Upper lobe of left lung (tissue), 6 donors: ENCODE measurements at regions not wholly inside any gene's neighbourhood (a gene's known extent, or its start where the extent isn't known, plus 50 kb on each side); places are given as distances from the start of the nearest gene placed in this dataset.
"Not testable (repeated sequence)": the region's sequence is repeated elsewhere in the genome, so short reads cannot be mapped to it uniquely, and the experiment has no call there.

ENCODE experiments used
- ATAC-seq, 2 donors: fragments of 200-7000 bp; cut with Tn5 transposase; one replicate each; pipeline ENCODE4 v1.9.1; 2022; ENCODE audit warnings: mild to moderate bottlenecking in 2 of 2, moderate library complexity in 2 of 2; ENCODE audit not compliant: low FRiP score in 2 of 2
- DNase-seq, 2 donors: peaks; one replicate each; pipeline ENCODE4 v3.0.0-alpha.2; 2019 to 2020
- H3K27ac ChIP-seq, 4 donors: fragments of 200-600 bp; sonication (generic); one replicate each; pipeline ENCODE4 v1.5.1; 2016 to 2019
- H3K27me3 ChIP-seq, 4 donors: fragments of 200-600 bp; sonication (generic); one replicate each; pipeline ENCODE4 v1.5.1; 2017 to 2019
- H3K36me3 ChIP-seq, 4 donors: fragments of 200-600 bp; sonication (generic); one replicate each; pipeline ENCODE4 v1.5.1; 2016 to 2019
- H3K4me1 ChIP-seq, 4 donors: fragments of 200-600 bp; sonication (generic); one replicate each; pipeline ENCODE4 v1.5.1; 2018 to 2019
- H3K4me3 ChIP-seq, 4 donors: fragments of 200-600 bp; sonication (generic); one replicate each; pipeline ENCODE4 v1.5.1; 2017 to 2019; ENCODE audit warnings: mild to moderate bottlenecking in 2 of 4, moderate library complexity in 1 of 4
- H3K9me3 ChIP-seq, 4 donors: fragments of 200-600 bp; sonication (generic); one replicate each; pipeline ENCODE4 v1.5.1; 2018 to 2019
- EP300 ChIP-seq, 4 donors: sonication (generic); formaldehyde crosslinking; IDR thresholded peaks; one replicate each; pipeline ENCODE4 v1.5.1; 2017; ENCODE audit warnings: antibody characterized with exemption in 4 of 4, control low read depth in 2 of 4
- POLR2A ChIP-seq, 4 donors: fragments of 450-650 bp; IDR thresholded peaks; one replicate each; pipeline ENCODE4 v1.5.1; 2016 to 2017; ENCODE audit warnings: antibody characterized with exemption in 4 of 4, mild to moderate bottlenecking in 2 of 4
- POLR2AphosphoS5 ChIP-seq, 2 donors: sonication (generic); formaldehyde crosslinking; IDR thresholded peaks; one replicate each; pipeline ENCODE4 v1.5.1; 2017; ENCODE audit warnings: antibody characterized with exemption in 2 of 2
- WGBS, 2 donors: methylation state at CpG; one replicate each; pipeline ENCODE4 v1.1.5; 2017 to 2018; 5-methylcytosine and 5-hydroxymethylcytosine counted together
- TF ChIP-seq, protein P1 (sequence below), 6 experiments: fragments of 450-650 bp in 4 of 6; fragments of 200-600 bp in 2 of 6; sonication (generic) in 2 of 6; IDR thresholded peaks; one replicate each; pipeline ENCODE4 v1.5.1; 2016 to 2019; ENCODE audit warnings: antibody characterized with exemption in 6 of 6
- donor health status: DM: no; HTN: no; CAD: no; lungs with moderate emphysema.
- donor health status: DM: no; HTN: yes; CAD: no; lungs with severe emphysema.

DNA sequence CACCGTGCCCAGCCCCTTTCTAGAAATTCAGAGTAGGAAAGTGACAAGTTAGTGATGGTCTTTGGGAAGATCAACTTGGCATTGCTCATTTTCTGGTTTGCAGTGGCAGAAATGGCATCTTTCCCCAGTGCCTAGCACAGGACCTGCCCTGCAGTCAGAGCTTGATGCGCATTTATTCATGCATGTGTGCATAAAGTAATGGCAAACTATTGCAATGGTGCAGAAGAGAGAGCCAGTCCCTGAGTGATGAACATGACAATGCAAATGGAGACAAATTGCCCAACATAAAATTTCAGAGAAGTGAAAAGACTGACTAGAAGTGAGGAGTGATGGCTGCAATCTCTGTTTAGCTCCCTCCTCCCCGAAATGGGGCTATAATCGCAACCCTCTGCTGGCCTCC is 268.2 kb downstream of the CCSER2 start:
- Histone ChIP-seq H3K27ac (no peak overlapping the region), H3K4me3 (no peak overlapping the region), H3K9me3 (no peaks in the 10 kb centered on the region), H3K36me3 (no peaks in the 10 kb centered on the region), H3K4me1 (no peaks in the 10 kb centered on the region), H3K27me3 (no peaks in the 10 kb centered on the region)
- 89 to 90% methylated on average over 4 of the region's 4 CpGs for WGBS, 2 donors
- no peak for TF ChIP-seq POLR2AphosphoS5 (IDR thresholded peaks at IDR 0.05)
- no peak for TF ChIP-seq POLR2A (IDR thresholded peaks at IDR 0.05)
- no peak for TF ChIP-seq EP300 (IDR thresholded peaks at IDR 0.05)
- TF ChIP-seq, protein P1, sequence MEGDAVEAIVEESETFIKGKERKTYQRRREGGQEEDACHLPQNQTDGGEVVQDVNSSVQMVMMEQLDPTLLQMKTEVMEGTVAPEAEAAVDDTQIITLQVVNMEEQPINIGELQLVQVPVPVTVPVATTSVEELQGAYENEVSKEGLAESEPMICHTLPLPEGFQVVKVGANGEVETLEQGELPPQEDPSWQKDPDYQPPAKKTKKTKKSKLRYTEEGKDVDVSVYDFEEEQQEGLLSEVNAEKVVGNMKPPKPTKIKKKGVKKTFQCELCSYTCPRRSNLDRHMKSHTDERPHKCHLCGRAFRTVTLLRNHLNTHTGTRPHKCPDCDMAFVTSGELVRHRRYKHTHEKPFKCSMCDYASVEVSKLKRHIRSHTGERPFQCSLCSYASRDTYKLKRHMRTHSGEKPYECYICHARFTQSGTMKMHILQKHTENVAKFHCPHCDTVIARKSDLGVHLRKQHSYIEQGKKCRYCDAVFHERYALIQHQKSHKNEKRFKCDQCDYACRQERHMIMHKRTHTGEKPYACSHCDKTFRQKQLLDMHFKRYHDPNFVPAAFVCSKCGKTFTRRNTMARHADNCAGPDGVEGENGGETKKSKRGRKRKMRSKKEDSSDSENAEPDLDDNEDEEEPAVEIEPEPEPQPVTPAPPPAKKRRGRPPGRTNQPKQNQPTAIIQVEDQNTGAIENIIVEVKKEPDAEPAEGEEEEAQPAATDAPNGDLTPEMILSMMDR (IDR thresholded peaks at IDR 0.05), result no peak
- no peak for DNase-seq
- no peak for ATAC-seq

DNA sequence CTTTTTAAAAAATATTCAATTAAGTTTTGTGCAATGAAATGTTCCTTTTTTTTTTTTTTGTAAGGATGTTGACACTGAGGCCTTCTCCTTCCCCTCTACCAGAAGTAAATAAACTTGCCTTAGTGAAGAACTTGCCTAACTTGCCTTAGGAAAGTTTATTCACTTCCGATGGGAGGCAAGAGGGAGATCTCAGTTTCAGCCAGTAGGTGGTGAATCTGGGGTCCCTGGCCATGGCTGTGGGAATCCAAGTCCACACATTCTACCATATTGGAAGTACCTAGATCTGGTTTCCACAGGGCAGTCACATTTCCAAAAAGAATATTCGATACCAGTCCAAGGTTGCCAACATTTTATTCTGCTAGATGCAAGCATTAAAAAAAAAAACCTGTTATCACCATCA is 270.9 kb downstream of the CCSER2 start:
- Histone ChIP-seq H3K4me3 (no peak overlapping the region), H3K27ac (no peak overlapping the region), H3K36me3 (no peaks in the 10 kb centered on the region), H3K27me3 (no peaks in the 10 kb centered on the region), H3K4me1 (no peaks in the 10 kb centered on the region), H3K9me3 (no peaks in the 10 kb centered on the region)
- DNase-seq (no peak), ATAC-seq (no peak)
- TF ChIP-seq, protein P1 (IDR thresholded peaks at IDR 0.05), result no peak
- TF ChIP-seq POLR2AphosphoS5 (IDR thresholded peaks at IDR 0.05) (no peak), POLR2A (IDR thresholded peaks at IDR 0.05) (no peak)
- WGBS, 2 donors, result 80 to 86% methylated on average over 2 of the region's 2 CpGs

DNA sequence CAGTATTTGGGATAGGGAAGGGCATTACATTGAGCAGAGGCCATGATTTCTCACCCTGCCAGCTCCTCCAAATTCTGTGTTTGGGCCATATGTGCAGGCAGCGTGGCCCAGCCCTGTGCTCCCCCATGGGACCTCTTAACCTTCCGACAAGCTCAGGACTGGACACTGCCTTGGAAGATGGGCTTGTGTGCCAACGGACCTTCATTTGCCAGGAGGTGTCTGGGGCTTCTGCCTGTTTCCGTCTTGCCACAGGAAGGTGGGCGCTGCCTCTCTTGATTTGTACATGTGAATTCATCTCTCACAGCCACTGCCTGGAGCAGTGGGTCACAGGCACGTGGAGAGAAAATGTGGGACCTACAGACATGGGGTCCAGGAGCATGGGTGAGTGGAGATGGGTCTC is 272.6 kb downstream of the CCSER2 start:
- TF ChIP-seq POLR2A (IDR thresholded peaks at IDR 0.05) (no peak), EP300 (IDR thresholded peaks at IDR 0.05) (no peak)
- TF ChIP-seq, protein P1 (IDR thresholded peaks at IDR 0.05), result no peak
- ATAC-seq (no peak), DNase-seq (no peak)
- H3K36me3 ChIP-seq, result no peaks in the 10 kb centered on the region
- no peak overlapping the region for H3K27ac ChIP-seq
- H3K27me3 ChIP-seq, result no peaks in the 10 kb centered on the region
- H3K4me3 ChIP-seq, result no peak overlapping the region
- no peaks in the 10 kb centered on the region for H3K9me3 ChIP-seq
- 86 to 89% methylated on average over 6 of the region's 6 CpGs for WGBS, 2 donors
- H3K4me1 ChIP-seq, result no peaks in the 10 kb centered on the region

DNA sequence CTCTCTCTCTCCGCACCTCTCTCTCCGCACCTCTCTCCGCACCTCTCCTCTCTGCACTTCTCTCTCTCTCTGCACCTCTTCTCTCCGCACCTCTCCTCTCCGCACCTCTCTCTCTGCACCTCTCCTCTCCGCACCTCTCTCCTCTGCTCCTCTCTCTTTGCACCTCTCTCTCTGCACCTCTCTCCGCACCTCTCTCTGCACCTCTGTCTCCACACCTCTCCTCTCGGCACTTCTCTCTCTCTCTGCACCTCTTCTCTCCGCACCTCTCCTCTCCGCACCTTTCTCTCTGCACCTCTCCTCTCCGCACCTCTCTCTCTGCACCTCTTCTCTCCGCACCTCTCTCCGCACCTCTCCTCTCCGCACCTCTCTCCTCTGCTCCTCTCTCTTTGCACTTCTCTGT is 274.2 kb downstream of the CCSER2 start:
- not testable (repeated sequence) for H3K27me3 ChIP-seq, DNase-seq, H3K9me3 ChIP-seq, H3K36me3 ChIP-seq, H3K4me3 ChIP-seq, H3K27ac ChIP-seq, ATAC-seq, H3K4me1 ChIP-seq
- 68 to 79% methylated on average over 14 of the region's 14 CpGs for WGBS, 2 donors

DNA sequence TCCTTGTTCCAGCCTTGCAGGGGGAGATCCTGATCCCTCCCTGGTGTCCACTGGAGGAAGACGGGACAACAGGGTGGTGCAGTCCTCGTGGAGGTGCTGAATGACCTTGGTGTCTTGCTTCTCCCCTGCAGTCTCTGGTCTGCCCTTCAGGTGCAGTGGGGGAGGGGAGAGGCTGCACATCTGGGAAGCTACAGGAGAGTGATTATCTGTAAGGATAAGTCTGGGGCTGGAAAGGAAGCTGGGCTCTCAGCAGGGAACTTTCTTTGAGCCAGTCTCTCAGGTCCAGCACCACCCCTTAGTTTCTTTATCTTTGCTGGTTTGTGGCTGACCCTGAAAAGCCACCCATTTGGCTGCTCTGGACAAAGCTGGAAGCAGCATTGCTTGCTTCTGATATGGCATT is 275.6 kb downstream of the CCSER2 start:
- Histone ChIP-seq H3K27ac (no peak overlapping the region), H3K9me3 (no peaks in the 10 kb centered on the region), H3K4me3 (no peak overlapping the region), H3K36me3 (no peaks in the 10 kb centered on the region), H3K27me3 (no peaks in the 10 kb centered on the region), H3K4me1 (no peaks in the 10 kb centered on the region)
- no peak for DNase-seq
- ATAC-seq, result no peak
- WGBS, 2 donors, result 21% methylated on average over 2 of the region's 2 CpGs; no CpG with 5 or more reads in 1 of the 2 donors
- TF ChIP-seq POLR2A (IDR thresholded peaks at IDR 0.05), result no peak
- TF ChIP-seq, protein P1 (IDR thresholded peaks at IDR 0.05), result no peak
- TF ChIP-seq POLR2AphosphoS5 (IDR thresholded peaks at IDR 0.05), result no peak
- TF ChIP-seq EP300 (IDR thresholded peaks at IDR 0.05), result no peak
